PC-3 (cell line): ENCODE measurements at regions not wholly inside any gene's neighbourhood (a gene's known extent, or its start where the extent isn't known, plus 50 kb on each side); places are given as distances from the start of the nearest gene placed in this dataset.

Experiments used
- ATAC-seq: fragments of 200-7000 bp; cut with Tn5 transposase; 2 replicates; pipeline ENCODE4 v1.9.1; 2020; ENCODE audit warnings: mild to moderate bottlenecking, moderate library complexity
- BruUV-seq: library from RNA; stranded (reverse); fragments of 400-500 nt; replicated peaks from 2 replicates; lab custom pipeline; 2021; lab: Mats Ljungman, UMichigan
- CTCF ChIA-PET: fragments of 300-600 bp; sonication (Branson Sonifier 250); formaldehyde crosslinking; loops from one replicate; lab custom pipeline; 2022; ENCODE audit warnings: antibody characterized with exemption; lab: Charles Lee
- POLR2A ChIA-PET: fragments of 300-600 bp; sonication (Branson Sonifier 250); formaldehyde crosslinking; loops from one replicate; lab custom pipeline; 2022; ENCODE audit warnings: antibody characterized with exemption; ENCODE audit not compliant: unreplicated experiment; lab: Charles Lee
- DNase-seq: peaks from one replicate; pipeline ENCODE4 v3.0.0-alpha.2; 2015
- H2AFZ ChIP-seq: fragments of 300-600 bp; sonication (generic); 2 replicates; pipeline ENCODE4 v1.6.0; 2016; ENCODE audit warnings: antibody characterized with exemption, low read length
- H3F3A ChIP-seq: fragments of 300-600 bp; sonication (generic); one replicate; pipeline ENCODE4 v1.6.0; 2017; ENCODE audit warnings: antibody characterized with exemption, low read length, control low read depth, mild to moderate bottlenecking; ENCODE audit not compliant: unreplicated experiment
- H3K27ac ChIP-seq: fragments of 300-600 bp; sonication (generic); 2 replicates; pipeline ENCODE4 v1.5.1; 2016; ENCODE audit warnings: mild to moderate bottlenecking, low read length
- H3K27me3 ChIP-seq: fragments of 300-600 bp; sonication (generic); 2 replicates; pipeline ENCODE4 v1.6.1; 2016; ENCODE audit warnings: low read length, mixed read lengths
- H3K36me3 ChIP-seq: fragments of 300-600 bp; sonication (generic); 2 replicates; pipeline ENCODE4 v1.6.1; 2016; ENCODE audit warnings: low read depth, mixed run types, low read length, mixed read lengths
- H3K4me1 ChIP-seq: fragments of 300-600 bp; sonication (generic); 2 replicates; pipeline ENCODE4 v1.5.1; 2016; ENCODE audit warnings: low read length; ENCODE audit not compliant: insufficient read depth
- H3K4me2 ChIP-seq: fragments of 300-600 bp; sonication (generic); 2 replicates; pipeline ENCODE4 v1.6.0; 2016; ENCODE audit warnings: low read length
- H3K4me3 ChIP-seq: fragments of 300-600 bp; sonication (generic); 2 replicates; pipeline ENCODE4 v1.5.1; 2016; ENCODE audit warnings: mild to moderate bottlenecking, low read length, mixed read lengths
- H3K79me2 ChIP-seq: fragments of 300-600 bp; sonication (generic); 2 replicates; pipeline ENCODE4 v1.6.1; 2017; ENCODE audit warnings: low read length, mixed read lengths
- H3K9ac ChIP-seq: fragments of 300-600 bp; sonication (generic); 2 replicates; pipeline ENCODE4 v1.6.0; 2016; ENCODE audit warnings: mild to moderate bottlenecking, low read length
- H3K9me2 ChIP-seq: fragments of 300-600 bp; sonication (generic); replicated peaks from 2 replicates; pipeline ENCODE4 v1.6.1; 2016; ENCODE audit warnings: mixed run types, low read length, mixed read lengths
- H3K9me3 ChIP-seq: fragments of 300-600 bp; sonication (generic); 2 replicates; pipeline ENCODE4 v1.6.1; 2016; ENCODE audit warnings: low read length, mixed read lengths
- H4K20me1 ChIP-seq: fragments of 300-600 bp; sonication (generic); 2 replicates; pipeline ENCODE4 v1.6.1; 2016; ENCODE audit warnings: low read length, mixed read lengths
- EZH2 ChIP-seq: fragments of 300-600 bp; sonication (generic); IDR thresholded peaks from one replicate; pipeline ENCODE4 v1.6.1; 2017; ENCODE audit warnings: antibody characterized with exemption, mild to moderate bottlenecking, low read length; ENCODE audit not compliant: unreplicated experiment
- EZH2phosphoT487 ChIP-seq: fragments of 300-600 bp; sonication (generic); IDR thresholded peaks from 2 replicates; pipeline ENCODE4 v1.6.1; 2018; ENCODE audit warnings: mild to moderate bottlenecking, antibody characterized with exemption, low read length, borderline replicate concordance
- intact Hi-C: fragments of 100-400 bp; cut with micrococcal nuclease; formaldehyde crosslinking; loops from 2 replicates; pipeline ENCODE4 v1.9.0; 2023
- TF ChIP-seq, protein P1 (sequence below): fragments of 300-600 bp; sonication (generic); conservative IDR thresholded peaks from 2 replicates; pipeline ENCODE4 v1.5.1; 2017; ENCODE audit warnings: antibody characterized with exemption, low read depth, mild to moderate bottlenecking, low read length

DNA sequence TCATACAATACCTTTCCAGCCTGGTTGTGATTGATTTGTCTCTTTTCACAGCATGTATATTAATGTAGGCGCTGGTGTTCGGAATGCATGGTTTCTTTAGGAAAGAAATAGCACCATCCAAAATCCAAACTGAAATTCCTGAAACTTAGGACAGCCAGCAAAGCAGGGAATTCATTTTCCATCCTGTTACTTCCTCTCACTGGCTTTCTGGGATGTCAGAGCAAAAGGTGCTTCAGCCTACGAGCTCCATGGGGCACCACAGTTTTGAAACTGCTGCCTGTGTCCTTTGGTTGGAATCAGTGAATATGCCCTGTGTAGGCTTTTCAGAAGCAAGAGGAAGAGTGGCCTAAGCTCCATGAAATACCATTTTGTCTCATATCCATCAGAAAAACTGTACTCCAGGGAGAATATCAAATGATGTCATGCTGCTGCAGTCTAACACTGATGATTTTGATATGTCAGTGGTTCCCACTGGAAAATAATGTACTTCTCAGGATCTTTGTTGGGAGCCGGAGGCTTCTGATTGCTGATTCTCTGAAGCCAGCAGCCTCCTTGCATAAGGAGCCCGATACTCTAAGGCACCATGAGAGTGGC is 117.8 kb upstream of the SERP2 start:
- H3K4me1 ChIP-seq: peaks cover 16% of the 10 kb centered on the region
- no peaks in the 10 kb centered on the region for H3K79me2 ChIP-seq
- H3K27me3 ChIP-seq: no peaks in the 10 kb centered on the region
- no peak overlapping the region for H3K4me2 ChIP-seq
- TF ChIP-seq, protein P1, sequence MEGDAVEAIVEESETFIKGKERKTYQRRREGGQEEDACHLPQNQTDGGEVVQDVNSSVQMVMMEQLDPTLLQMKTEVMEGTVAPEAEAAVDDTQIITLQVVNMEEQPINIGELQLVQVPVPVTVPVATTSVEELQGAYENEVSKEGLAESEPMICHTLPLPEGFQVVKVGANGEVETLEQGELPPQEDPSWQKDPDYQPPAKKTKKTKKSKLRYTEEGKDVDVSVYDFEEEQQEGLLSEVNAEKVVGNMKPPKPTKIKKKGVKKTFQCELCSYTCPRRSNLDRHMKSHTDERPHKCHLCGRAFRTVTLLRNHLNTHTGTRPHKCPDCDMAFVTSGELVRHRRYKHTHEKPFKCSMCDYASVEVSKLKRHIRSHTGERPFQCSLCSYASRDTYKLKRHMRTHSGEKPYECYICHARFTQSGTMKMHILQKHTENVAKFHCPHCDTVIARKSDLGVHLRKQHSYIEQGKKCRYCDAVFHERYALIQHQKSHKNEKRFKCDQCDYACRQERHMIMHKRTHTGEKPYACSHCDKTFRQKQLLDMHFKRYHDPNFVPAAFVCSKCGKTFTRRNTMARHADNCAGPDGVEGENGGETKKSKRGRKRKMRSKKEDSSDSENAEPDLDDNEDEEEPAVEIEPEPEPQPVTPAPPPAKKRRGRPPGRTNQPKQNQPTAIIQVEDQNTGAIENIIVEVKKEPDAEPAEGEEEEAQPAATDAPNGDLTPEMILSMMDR: no peak
- no peak for TF ChIP-seq EZH2phosphoT487
- TF ChIP-seq EZH2: no peak
- ChIA-PET CTCF (no interaction called here), POLR2A (no interaction called here)
- no peaks in the 10 kb centered on the region for H3K9me3 ChIP-seq
- no peaks in the 10 kb centered on the region for H3K36me3 ChIP-seq
- no peak overlapping the region for H3K9ac ChIP-seq
- intact Hi-C loops: no loop called here
- H3K9me2 ChIP-seq: no peaks in the 10 kb centered on the region
- ATAC-seq (no peak), DNase-seq (no peak)
- no peaks in the 10 kb centered on the region for H3F3A ChIP-seq
- no peaks in the 10 kb centered on the region for H4K20me1 ChIP-seq
- no peak overlapping the region for H2AFZ ChIP-seq
- H3K4me3 ChIP-seq: no peak overlapping the region
- no peak overlapping the region for H3K27ac ChIP-seq
- no TSS peak for BruUV-seq

DNA sequence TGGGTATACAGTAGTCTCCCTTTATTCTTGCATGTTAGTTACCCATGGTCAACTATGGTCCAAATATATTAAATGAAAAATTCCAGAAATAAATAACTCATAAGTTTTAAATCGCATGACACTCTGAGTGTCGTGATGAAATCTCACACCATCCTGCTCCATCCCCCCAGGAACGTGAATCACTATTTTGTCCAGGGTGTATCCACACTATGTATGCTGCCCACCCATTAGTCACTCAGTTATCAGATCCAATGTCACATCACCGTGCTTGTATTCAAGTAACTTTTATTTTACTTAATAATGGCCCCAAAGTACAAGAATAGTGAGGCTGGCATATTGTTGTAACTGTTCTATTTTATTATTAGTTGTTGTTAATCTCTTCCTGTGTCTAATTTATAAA is 115.8 kb upstream of the SERP2 start:
- TF ChIP-seq, protein P1: no peak
- TF ChIP-seq EZH2phosphoT487: no peak
- no peak for TF ChIP-seq EZH2

More for the DNA sequence above, 115.8 kb upstream of the SERP2 start:
- ATAC-seq: no peak
- DNase-seq: no peak
- H3K9ac ChIP-seq: no peak overlapping the region
- H3K9me3 ChIP-seq: no peaks in the 10 kb centered on the region
- BruUV-seq: no TSS peak
- H3K79me2 ChIP-seq: no peaks in the 10 kb centered on the region
- no peaks in the 10 kb centered on the region for H3K27me3 ChIP-seq
- no peaks in the 10 kb centered on the region for H3K36me3 ChIP-seq
- peaks cover 16% of the 10 kb centered on the region for H3K4me1 ChIP-seq
- intact Hi-C loops: no loop called here
- no peaks in the 10 kb centered on the region for H3F3A ChIP-seq
- no peak overlapping the region for H3K27ac ChIP-seq
- no peaks in the 10 kb centered on the region for H3K9me2 ChIP-seq
- POLR2A ChIA-PET: no interaction called here
- no peak overlapping the region for H2AFZ ChIP-seq
- no peak overlapping the region for H3K4me3 ChIP-seq
- CTCF ChIA-PET: no interaction called here
- no peaks in the 10 kb centered on the region for H4K20me1 ChIP-seq
- no peak overlapping the region for H3K4me2 ChIP-seq
